HG02981 (cell line): ENCODE measurements at regions not wholly inside any gene's neighbourhood (a gene's known extent, or its start where the extent isn't known, plus 50 kb on each side); places are given as distances from the start of the nearest gene placed in this dataset.

Experiments
- ATAC-seq: cut with Tn5 transposase; IDR thresholded peaks from one replicate; pipeline ENCODE4 v1.9.1; 2021; ENCODE audit warnings: mild to moderate bottlenecking, moderate library complexity; ENCODE audit not compliant: unreplicated experiment

DNA sequence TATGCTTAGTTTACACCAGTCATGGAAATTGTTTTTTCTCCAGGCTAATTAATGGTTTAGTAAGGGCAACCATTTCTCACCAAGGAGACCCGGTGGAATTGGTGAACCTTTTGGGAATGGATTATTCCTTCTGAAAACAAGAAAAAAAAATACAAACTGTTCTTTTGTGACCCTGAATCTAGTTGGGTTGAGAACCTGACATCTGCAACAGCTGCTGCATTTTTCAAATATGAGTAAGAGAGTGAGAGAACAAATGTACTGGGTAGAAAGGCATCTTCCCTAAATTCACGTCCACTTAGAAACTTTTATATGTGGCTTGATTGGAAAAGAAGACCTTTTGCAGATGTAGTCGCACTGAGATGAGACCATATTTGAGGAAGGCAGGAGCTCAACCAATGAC is 553.4 kb upstream of the EPHA7 start:
- ATAC-seq, result no peak

GRCh38 chr6:93970684-93971083 is 551.3 kb upstream of the EPHA7 start:
- no peak for ATAC-seq

- ATAC-seq, result no peak
Observed at GRCh38 chr6:93968126-93968525, 548.8 kb upstream of the EPHA7 start.

DNA sequence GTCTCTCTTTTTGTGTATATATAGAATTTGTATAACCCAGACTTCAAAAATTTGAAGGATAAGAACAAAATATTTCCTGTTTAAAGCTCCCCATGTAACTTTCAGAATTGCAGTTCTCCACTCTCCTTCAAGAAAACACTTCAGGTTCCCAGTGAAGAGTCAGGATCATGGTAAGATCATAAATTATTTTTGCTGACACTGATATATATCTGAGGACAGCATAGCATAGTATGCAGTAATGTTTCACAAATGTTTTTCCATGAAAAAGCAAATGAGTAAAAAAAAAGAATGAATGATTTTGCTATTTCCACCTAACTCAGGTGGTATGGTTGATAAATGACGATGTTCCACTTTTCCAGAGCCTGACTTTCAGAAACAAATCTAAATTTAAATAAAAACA is 545.6 kb upstream of the EPHA7 start:
- ATAC-seq, result no peak

- ATAC-seq, result no peak
Observed at GRCh38 chr6:93964321-93964720, 545.0 kb upstream of the EPHA7 start.

- ATAC-seq, result no peak
Observed at GRCh38 chr6:93962566-93962965, 543.2 kb upstream of the EPHA7 start.

GRCh38 chr6:93954584-93954983 is 535.2 kb upstream of the EPHA7 start:
- ATAC-seq, result no peak

GRCh38 chr6:93943661-93944060 is 524.3 kb upstream of the EPHA7 start:
- ATAC-seq, result no peak

GRCh38 chr6:93940381-93940780 is 521.0 kb upstream of the EPHA7 start:
- ATAC-seq, result no peak

DNA sequence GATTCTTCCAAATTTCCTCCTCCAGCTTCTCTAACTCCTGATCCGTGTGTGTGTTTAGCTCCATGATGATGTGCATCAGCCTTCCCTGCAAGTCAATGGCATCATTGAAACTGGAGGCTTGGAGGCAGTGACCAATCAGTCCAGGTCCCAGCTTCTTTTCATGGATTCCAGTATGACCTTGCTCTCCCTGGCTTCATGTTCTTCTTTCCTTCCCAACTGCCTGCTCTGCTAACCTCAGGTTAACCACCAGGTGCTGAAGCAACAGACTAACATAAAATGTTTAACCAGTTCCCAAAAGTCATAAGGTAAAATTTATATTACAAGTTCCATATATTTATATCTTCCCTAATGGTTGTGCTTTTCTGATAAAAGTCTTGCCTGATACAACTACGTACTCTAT is 512.8 kb upstream of the EPHA7 start:
- ATAC-seq, result no peak

DNA sequence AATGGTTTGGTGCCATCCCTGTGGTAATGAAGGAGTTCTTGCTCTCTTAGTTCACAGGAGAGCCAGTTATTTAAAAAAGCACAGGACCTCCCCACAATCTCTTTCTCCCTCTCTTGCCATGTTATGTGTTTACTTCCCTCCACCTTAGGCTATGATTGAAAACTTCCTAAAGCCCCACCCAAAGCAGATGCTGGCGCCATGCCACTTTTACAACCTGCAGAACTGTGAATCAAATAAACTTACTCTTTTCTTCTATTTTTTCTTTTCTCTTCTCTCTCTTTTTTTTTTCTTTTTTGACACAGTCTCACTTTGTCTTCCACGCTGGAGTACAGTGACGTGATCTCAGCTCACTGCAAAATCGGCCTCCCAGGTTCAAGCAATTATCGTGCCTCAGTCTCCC is 508.4 kb upstream of the EPHA7 start:
- no peak for ATAC-seq

GRCh38 chr6:93919365-93919764 is 500.0 kb upstream of the EPHA7 start:
- ATAC-seq, result no peak

GRCh38 chr6:93918258-93918657 is 498.9 kb upstream of the EPHA7 start:
- ATAC-seq, result no peak

DNA sequence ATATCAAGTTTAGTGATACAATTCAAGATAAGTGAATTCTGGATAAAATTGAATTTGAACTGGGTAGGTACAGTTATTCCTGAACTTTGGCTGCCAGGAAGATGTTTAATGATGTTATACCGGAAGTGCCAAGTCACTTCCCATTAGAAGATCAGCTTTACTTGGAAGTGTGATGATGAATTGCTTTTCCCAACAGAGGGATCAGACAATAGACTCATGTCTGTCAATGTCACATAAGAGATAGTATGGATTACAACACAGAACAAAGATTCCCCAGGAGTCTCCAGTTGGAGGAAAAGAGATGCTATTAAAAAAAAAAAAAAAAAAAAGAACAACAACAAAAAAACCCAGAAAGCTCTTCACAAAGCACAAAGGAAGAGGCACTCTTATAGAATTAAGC is 497.9 kb upstream of the EPHA7 start:
- no peak for ATAC-seq

GRCh38 chr6:93916716-93917115 is 497.4 kb upstream of the EPHA7 start:
- no peak for ATAC-seq

GRCh38 chr6:93915961-93916360 is 496.6 kb upstream of the EPHA7 start:
- ATAC-seq, result no peak

GRCh38 chr6:93902517-93902916 is 483.2 kb upstream of the EPHA7 start:
- ATAC-seq, result no peak

- no peak for ATAC-seq
Observed at GRCh38 chr6:93900142-93900541, 480.8 kb upstream of the EPHA7 start.

- no peak for ATAC-seq
Observed at GRCh38 chr6:93896081-93896480, 476.7 kb upstream of the EPHA7 start.

DNA sequence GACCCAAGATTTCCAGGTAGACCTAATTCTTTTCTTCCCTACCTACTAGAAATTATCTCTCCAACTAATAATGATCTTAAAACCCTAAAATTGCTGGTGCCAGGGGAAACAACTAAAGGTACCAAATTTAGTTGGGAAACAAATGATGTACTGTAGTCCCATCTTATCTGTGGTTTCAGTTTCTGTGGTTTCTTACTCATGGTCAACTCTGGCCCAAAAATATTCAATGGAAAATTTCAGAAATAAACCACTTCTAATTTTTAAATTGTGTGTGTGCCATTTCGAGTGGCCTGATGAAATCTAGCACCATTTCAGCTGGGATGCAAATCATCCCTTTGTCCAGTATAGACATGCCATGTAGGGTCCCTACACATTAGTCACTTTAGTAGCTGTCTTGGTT is 475.2 kb upstream of the EPHA7 start:
- ATAC-seq, result no peak

- ATAC-seq, result no peak
Observed at GRCh38 chr6:93889713-93890112, 470.4 kb upstream of the EPHA7 start.

GRCh38 chr6:93886416-93886815 is 467.1 kb upstream of the EPHA7 start:
- ATAC-seq, result no peak

- no peak for ATAC-seq
Observed at GRCh38 chr6:93859971-93860370, 440.6 kb upstream of the EPHA7 start.

- ATAC-seq, result no peak
Observed at GRCh38 chr6:93858213-93858612, 438.9 kb upstream of the EPHA7 start.
